K562 (cell line): ENCODE measurements at regions not wholly inside any gene's neighbourhood (a gene's known extent, or its start where the extent isn't known, plus 50 kb on each side); places are given as distances from the start of the nearest gene placed in this dataset.

ENCODE experiments used
- ATAC-seq: fragments of 200-7000 bp; cut with Tn5 transposase; 3 replicates; pipeline ENCODE4 v1.9.1; 2020; ENCODE audit warnings: moderate library complexity
- BruUV-seq: library from RNA; stranded (reverse); fragments of 400-500 nt; replicated peaks from 2 replicates; lab custom pipeline; 2021; lab: Mats Ljungman, UMichigan
- CTCF ChIA-PET: fragments of 300-600 bp; formaldehyde crosslinking; extraction: SDS; loops from one replicate; lab custom pipeline; 2021; ENCODE audit warnings: low intra/inter-chr PET ratio; lab: Yijun Ruan, JAX
- POLR2A ChIA-PET: fragments of 300-600, 350-650 bp; sonication (Branson Sonifier 250); formaldehyde crosslinking; extraction: SDS; loops from one replicate; lab custom pipeline; 2021; ENCODE audit warnings: antibody characterized with exemption, inconsistent platforms; lab: Yijun Ruan, JAX
- DNase-seq, 4 experiments: peaks; one replicate each; pipeline versions ENCODE4 v3.0.0 to v3.0.0-alpha.2; 2011 to 2018; ENCODE audit warnings: low spot score in 3 of 4, mixed read lengths in 3 of 4; ENCODE audit errors: extremely low read depth in 1 of 4
- FAIRE-seq: peaks from 2 replicates; lab custom pipeline; 2011; peaks lifted over from hg19 to GRCh38; lab: Jason Lieb, UNC
- H2AFZ ChIP-seq: 2 replicates; pipeline ENCODE4 v1.6.0; 2011; ENCODE audit warnings: low read depth, low read length, control low read depth, inconsistent platforms
- H3K27ac ChIP-seq: fragments of 200-600 bp; 3 replicates; pipeline ENCODE4 v1.8.0; 2011; ENCODE audit warnings: low read depth, mild to moderate bottlenecking, control low read depth, inconsistent platforms, low read length, moderate library complexity, mixed read lengths; ENCODE audit errors: extremely low read depth
- H3K27me3 ChIP-seq, 2 experiments: fragments of 300-600 bp in 1 of 2; 2 replicates in 1 of 2; 3 replicates in 1 of 2; pipeline versions ENCODE4 v1.6.0 to v1.8.0; 2011; ENCODE audit warnings: inconsistent platforms in 2 of 2, low read length in 2 of 2, mild to moderate bottlenecking in 1 of 2, mixed read lengths in 1 of 2, moderate library complexity in 1 of 2; ENCODE audit not compliant: control insufficient read depth in 2 of 2, insufficient read depth in 2 of 2
- H3K36me3 ChIP-seq: fragments of 300-600 bp; 3 replicates; pipeline ENCODE4 v1.8.0; 2011; ENCODE audit warnings: mild to moderate bottlenecking, low read length, inconsistent platforms; ENCODE audit not compliant: control insufficient read depth, insufficient read depth
- H3K4me1 ChIP-seq, 2 experiments: fragments of 200-600 bp in 1 of 2; replicated peaks in 1 of 2; 2 replicates in 1 of 2; 3 replicates in 1 of 2; pipeline versions ENCODE4 v1.5.1 to v1.8.0; 2011; ENCODE audit warnings: inconsistent platforms in 2 of 2, low read length in 2 of 2, mild to moderate bottlenecking in 1 of 2, mixed read lengths in 1 of 2, moderate library complexity in 1 of 2; ENCODE audit not compliant: control insufficient read depth in 2 of 2, insufficient read depth in 2 of 2
- H3K4me2 ChIP-seq: 2 replicates; pipeline ENCODE4 v1.6.1; 2011; ENCODE audit warnings: low read length, control low read depth, inconsistent platforms, mixed read lengths; ENCODE audit not compliant: insufficient read depth
- H3K4me3 ChIP-seq: fragments of 200-600 bp; sonication (generic), shearing (Covaris generic); 2 replicates; pipeline ENCODE4 v1.5.1; 2016; ENCODE audit warnings: control low read depth, inconsistent platforms
- H3K79me2 ChIP-seq: fragments of 200-600 bp; 3 replicates; pipeline ENCODE4 v1.8.0; 2011; ENCODE audit warnings: low read length, inconsistent platforms; ENCODE audit not compliant: control insufficient read depth, insufficient read depth
- H3K9ac ChIP-seq, 2 experiments: 2 replicates each; pipeline versions ENCODE4 v1.6.0 to v1.6.1; 2011; ENCODE audit warnings: low read depth in 2 of 2, low read length in 2 of 2, control low read depth in 1 of 2, inconsistent platforms in 1 of 2, mild to moderate bottlenecking in 1 of 2, mixed read lengths in 1 of 2; ENCODE audit not compliant: insufficient read depth in 1 of 2
- H3K9me1 ChIP-seq: one replicate; pipeline ENCODE4 v1.6.0; 2011; ENCODE audit warnings: inconsistent platforms, mild to moderate bottlenecking, low read length, moderate library complexity; ENCODE audit not compliant: control insufficient read depth, insufficient read depth
- H3K9me3 ChIP-seq: replicated peaks from 2 replicates; pipeline ENCODE4 v1.5.1; 2011; ENCODE audit warnings: low read depth, low read length, inconsistent platforms; ENCODE audit not compliant: control insufficient read depth, insufficient read depth
- H4K20me1 ChIP-seq: replicated peaks from 2 replicates; pipeline ENCODE4 v1.6.1; 2011; ENCODE audit warnings: low read length, inconsistent platforms, mixed read lengths; ENCODE audit not compliant: control insufficient read depth, insufficient read depth
- L3MBTL2 ChIP-seq: fragments of 450-650 bp; IDR thresholded peaks from 2 replicates; pipeline ENCODE4 v1.6.1; 2016; ENCODE audit warnings: mild to moderate bottlenecking, moderate library complexity
- NBN ChIP-seq: fragments of 450-650 bp; IDR thresholded peaks from 2 replicates; pipeline ENCODE4 v1.6.1; 2016; ENCODE audit warnings: low read depth, mild to moderate bottlenecking
- NR3C1 ChIP-seq: sonication (generic); formaldehyde crosslinking; IDR thresholded peaks from 2 replicates; pipeline ENCODE4 v1.8.1; 2022; ENCODE audit warnings: missing genetic modification reagents
- ZNF408 ChIP-seq: fragments of 250-450 bp; sonication (Bioruptor Pico); IDR thresholded peaks from 2 replicates; pipeline ENCODE4 v1.4.0; 2020; ENCODE audit warnings: low read depth, mild to moderate bottlenecking, moderate library complexity
- ZNF766 ChIP-seq: fragments of 200-800 bp; sonication (Bioruptor generic); conservative IDR thresholded peaks from 2 replicates; pipeline ENCODE4 v1.6.1; 2016; ENCODE audit warnings: missing genetic modification characterization, missing compliant biosample characterization
- WGBS: fragments of 100-300 bp; shearing (Covaris generic); methylation state at CpG from one replicate; pipeline ENCODE4 v1.1.6; 2016; ENCODE audit warnings: low coverage, mixed read lengths; ENCODE audit not compliant: insufficient coverage; ENCODE audit errors: missing lambda C conversion rate; 5-methylcytosine and 5-hydroxymethylcytosine counted together
- in situ Hi-C: fragments of 300-500 bp; cut with MboI; formaldehyde crosslinking; loops from 4 replicates; pipeline ENCODE4 v1.15.0; 2018; ENCODE audit warnings: inconsistent platforms, mixed read lengths
- intact Hi-C: fragments of 100-400 bp; cut with micrococcal nuclease; formaldehyde crosslinking; loops from 2 replicates; pipeline ENCODE4 v1.14.2; 2022
- TF ChIP-seq, protein P1 (sequence below), 2 experiments: fragments of 450-650 bp in 1 of 2; sonication (generic) in 1 of 2; formaldehyde crosslinking in 1 of 2; IDR thresholded peaks in 1 of 2; conservative IDR thresholded peaks in 1 of 2; 2 replicates each; pipeline versions ENCODE4 v1.6.1 to v1.8.1; 2016 to 2023; ENCODE audit warnings: mild to moderate bottlenecking in 2 of 2, moderate library complexity in 2 of 2, inconsistent platforms in 1 of 2, missing genetic modification reagents in 1 of 2
- TF ChIP-seq, protein P2 (sequence below): fragments of 250-450 bp; sonication (Bioruptor Pico); IDR thresholded peaks from 2 replicates; pipeline ENCODE4 v1.8.0; 2022; ENCODE audit warnings: inconsistent platforms, mild to moderate bottlenecking, moderate library complexity, borderline replicate concordance
- TF ChIP-seq, protein P3 (sequence below): sonication (generic); formaldehyde crosslinking; IDR thresholded peaks from 2 replicates; pipeline ENCODE4 v1.8.1; 2023; ENCODE audit warnings: mild to moderate bottlenecking, missing genetic modification reagents
- TF ChIP-seq, protein P4 (sequence below): fragments of 450-650 bp; formaldehyde crosslinking; IDR thresholded peaks from 2 replicates; pipeline ENCODE4 v1.4.0; 2022; ENCODE audit warnings: missing genetic modification characterization

DNA sequence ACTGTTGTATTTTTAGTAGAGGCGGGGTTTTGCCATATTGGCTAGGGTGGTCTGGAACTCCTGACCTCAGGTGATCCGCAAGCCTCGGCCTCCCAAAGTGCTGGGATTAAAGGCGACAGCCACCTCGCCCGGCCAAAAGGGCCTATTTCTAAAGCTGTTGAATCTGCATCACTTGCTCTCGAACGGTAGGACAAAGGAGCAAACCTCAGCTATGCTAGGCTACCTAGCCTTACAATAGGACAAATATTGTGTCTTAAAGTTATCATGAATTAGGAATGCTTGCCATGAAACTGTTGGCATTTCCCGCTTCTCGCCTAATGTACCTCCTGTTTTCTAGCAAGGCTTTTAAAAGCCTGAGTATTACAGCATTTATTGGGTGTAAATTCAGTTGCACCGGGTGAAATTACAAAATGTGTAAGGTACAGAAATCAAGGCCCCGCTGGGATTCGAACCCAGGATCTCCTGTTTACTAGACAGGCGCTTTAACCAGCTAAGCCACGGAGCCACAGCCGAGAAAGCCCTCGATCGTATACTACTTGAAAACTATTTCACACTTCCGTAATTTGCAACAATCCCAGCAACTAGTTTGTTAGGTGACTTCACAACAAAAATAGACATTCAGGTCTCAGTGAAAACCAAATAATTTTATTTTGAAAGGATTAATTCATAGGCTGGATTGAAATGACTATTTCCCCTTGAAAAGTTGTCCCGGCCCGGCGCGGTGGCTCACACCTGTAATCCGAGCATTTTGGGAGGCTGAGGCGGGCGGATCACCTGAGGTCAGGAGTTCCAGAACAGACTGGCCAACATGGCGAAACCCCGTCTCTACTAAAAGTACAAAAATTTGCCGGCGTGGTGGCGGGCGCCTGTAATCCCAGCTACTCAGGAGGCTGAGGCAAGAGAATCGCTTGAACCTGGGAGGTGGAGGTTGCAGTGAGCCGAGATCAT is 211.6 kb upstream of the ZNF184 start (continued):
- TF ChIP-seq, protein P1, sequence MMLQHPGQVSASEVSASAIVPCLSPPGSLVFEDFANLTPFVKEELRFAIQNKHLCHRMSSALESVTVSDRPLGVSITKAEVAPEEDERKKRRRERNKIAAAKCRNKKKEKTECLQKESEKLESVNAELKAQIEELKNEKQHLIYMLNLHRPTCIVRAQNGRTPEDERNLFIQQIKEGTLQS (IDR thresholded peaks at IDR 0.05) = peak; percentile 39; the same call in 1 of the 2 replicates
- TF ChIP-seq, protein P1 (CRISPR knock-in tag; conservative IDR thresholded peaks at IDR 0.05) = peak; percentile 81
- peak; percentile 71 for TF ChIP-seq L3MBTL2
- no peak for TF ChIP-seq NR3C1 (CRISPR knock-in tag)
- TF ChIP-seq NBN = peak; percentile 91; the same call in 1 of the 2 replicates

DNA sequence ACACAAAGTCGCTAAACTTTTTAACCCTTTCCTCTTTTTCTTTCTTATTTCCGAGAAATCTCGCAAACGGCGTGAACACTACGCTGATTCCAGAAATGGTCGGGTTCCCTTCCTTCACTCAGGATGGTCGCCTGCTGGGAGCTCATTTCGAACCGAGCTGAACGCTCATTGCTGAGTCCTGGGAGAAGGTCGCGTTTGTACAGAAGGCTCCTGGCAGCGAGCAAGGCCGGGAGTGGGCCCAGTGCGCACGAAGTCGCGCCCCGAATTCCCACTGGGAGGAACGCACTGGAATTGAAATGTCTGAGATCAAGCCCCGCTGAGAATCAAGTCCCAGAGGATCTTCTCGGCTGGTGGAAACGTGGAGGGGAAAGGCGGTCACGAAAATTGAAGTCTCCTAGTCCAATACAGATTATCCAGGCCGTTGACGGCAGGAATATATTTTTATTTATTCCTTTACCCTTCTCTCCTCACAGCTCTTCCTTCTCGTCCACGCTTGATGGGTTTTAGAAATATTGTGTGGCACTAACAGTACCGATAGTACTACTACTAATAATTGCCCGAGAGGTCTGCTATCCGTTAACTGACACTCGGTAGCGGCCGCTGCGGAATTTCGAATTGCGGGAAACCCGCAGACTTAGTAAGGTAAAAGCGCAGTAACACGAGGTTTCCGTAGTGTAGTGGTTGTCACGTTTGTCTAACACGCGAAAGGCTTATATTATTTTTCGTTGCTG is 207.2 kb upstream of the ZNF184 start:
- in situ Hi-C loops = no loop called here
- BruUV-seq = no TSS peak
- Histone ChIP-seq H3K27me3 (no peaks in the 10 kb centered on the region), H3K9me1 (no peaks in the 10 kb centered on the region), H3K79me2 (no peaks in the 10 kb centered on the region), H3K27ac (no peak overlapping the region), H2AFZ (no peak overlapping the region), H3K4me2 (no peak overlapping the region), H4K20me1 (no peaks in the 10 kb centered on the region), H3K9ac (no peak overlapping the region), H3K36me3 (no peaks in the 10 kb centered on the region), H3K9me3 (peaks cover 10% of the 10 kb centered on the region), H3K4me1 (peaks cover 0 to 8% of the 10 kb centered on the region in 2 experiments; a peak in 2 of 5 replicates), H3K4me3 (no peak overlapping the region)
- intact Hi-C loops = loop anchor here (10.0 kb wide), 3 partner anchors 385 to 1125 kb away; no protein-coding TSS in a partner anchor
- DNase-seq (no peak), FAIRE-seq (no peak), ATAC-seq (no peak)
- ChIA-PET CTCF (no interaction called here), POLR2A (no interaction called here)
- WGBS = 87% methylated on average over 38 of the region's 47 CpGs
- TF ChIP-seq, protein P2, sequence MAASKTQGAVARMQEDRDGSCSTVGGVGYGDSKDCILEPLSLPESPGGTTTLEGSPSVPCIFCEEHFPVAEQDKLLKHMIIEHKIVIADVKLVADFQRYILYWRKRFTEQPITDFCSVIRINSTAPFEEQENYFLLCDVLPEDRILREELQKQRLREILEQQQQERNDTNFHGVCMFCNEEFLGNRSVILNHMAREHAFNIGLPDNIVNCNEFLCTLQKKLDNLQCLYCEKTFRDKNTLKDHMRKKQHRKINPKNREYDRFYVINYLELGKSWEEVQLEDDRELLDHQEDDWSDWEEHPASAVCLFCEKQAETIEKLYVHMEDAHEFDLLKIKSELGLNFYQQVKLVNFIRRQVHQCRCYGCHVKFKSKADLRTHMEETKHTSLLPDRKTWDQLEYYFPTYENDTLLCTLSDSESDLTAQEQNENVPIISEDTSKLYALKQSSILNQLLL (CRISPR knock-in tag) = peak; percentile 85
- TF ChIP-seq ZNF766 (CRISPR knock-in tag) (no peak), ZNF408 (CRISPR knock-in tag) (peak; percentile 65; the same call in 1 of the 2 replicates)
- TF ChIP-seq, protein P3, sequence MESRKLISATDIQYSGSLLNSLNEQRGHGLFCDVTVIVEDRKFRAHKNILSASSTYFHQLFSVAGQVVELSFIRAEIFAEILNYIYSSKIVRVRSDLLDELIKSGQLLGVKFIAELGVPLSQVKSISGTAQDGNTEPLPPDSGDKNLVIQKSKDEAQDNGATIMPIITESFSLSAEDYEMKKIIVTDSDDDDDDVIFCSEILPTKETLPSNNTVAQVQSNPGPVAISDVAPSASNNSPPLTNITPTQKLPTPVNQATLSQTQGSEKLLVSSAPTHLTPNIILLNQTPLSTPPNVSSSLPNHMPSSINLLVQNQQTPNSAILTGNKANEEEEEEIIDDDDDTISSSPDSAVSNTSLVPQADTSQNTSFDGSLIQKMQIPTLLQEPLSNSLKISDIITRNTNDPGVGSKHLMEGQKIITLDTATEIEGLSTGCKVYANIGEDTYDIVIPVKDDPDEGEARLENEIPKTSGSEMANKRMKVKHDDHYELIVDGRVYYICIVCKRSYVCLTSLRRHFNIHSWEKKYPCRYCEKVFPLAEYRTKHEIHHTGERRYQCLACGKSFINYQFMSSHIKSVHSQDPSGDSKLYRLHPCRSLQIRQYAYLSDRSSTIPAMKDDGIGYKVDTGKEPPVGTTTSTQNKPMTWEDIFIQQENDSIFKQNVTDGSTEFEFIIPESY (CRISPR knock-in tag) = peak; percentile 76
- TF ChIP-seq, protein P4, sequence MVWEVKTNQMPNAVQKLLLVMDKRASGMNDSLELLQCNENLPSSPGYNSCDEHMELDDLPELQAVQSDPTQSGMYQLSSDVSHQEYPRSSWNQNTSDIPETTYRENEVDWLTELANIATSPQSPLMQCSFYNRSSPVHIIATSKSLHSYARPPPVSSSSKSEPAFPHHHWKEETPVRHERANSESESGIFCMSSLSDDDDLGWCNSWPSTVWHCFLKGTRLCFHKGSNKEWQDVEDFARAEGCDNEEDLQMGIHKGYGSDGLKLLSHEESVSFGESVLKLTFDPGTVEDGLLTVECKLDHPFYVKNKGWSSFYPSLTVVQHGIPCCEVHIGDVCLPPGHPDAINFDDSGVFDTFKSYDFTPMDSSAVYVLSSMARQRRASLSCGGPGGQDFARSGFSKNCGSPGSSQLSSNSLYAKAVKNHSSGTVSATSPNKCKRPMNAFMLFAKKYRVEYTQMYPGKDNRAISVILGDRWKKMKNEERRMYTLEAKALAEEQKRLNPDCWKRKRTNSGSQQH = no peak
